ENCODE measurements at regions not wholly inside any gene's neighbourhood (a gene's known extent, or its start where the extent isn't known, plus 50 kb on each side); places are given as distances from the start of the nearest gene placed in this dataset.

- no peak for TF ChIP-seq REST (IDR thresholded peaks at IDR 0.05; ENCODE audit: low read depth, low read length)
- no peak for TF ChIP-seq SMC3 (IDR thresholded peaks at IDR 0.05; ENCODE audit: low read depth, low read length)
- no peak for TF ChIP-seq GABPA (IDR thresholded peaks at IDR 0.05; ENCODE audit: low read depth)
- TF ChIP-seq, protein P1, sequence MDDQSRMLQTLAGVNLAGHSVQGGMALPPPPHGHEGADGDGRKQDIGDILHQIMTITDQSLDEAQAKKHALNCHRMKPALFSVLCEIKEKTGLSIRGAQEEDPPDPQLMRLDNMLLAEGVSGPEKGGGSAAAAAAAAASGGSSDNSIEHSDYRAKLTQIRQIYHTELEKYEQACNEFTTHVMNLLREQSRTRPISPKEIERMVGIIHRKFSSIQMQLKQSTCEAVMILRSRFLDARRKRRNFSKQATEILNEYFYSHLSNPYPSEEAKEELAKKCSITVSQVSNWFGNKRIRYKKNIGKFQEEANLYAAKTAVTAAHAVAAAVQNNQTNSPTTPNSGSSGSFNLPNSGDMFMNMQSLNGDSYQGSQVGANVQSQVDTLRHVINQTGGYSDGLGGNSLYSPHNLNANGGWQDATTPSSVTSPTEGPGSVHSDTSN (IDR thresholded peaks at IDR 0.05): no peak
- TF ChIP-seq RXRA (IDR thresholded peaks at IDR 0.05; ENCODE audit: borderline replicate concordance, low read depth): no peak
- TF ChIP-seq, protein P2, sequence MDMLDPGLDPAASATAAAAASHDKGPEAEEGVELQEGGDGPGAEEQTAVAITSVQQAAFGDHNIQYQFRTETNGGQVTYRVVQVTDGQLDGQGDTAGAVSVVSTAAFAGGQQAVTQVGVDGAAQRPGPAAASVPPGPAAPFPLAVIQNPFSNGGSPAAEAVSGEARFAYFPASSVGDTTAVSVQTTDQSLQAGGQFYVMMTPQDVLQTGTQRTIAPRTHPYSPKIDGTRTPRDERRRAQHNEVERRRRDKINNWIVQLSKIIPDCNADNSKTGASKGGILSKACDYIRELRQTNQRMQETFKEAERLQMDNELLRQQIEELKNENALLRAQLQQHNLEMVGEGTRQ (IDR thresholded peaks at IDR 0.05; ENCODE audit: borderline replicate concordance, low read depth, low read length): no peak
These were observed 306.7 kb downstream of the RNF144B start (continued) for GRCh38 chr6:18693881-18694280.

- Histone ChIP-seq H3K4me1 (ENCODE audit: control insufficient read depth in 1 of 2, insufficient read depth in 2 of 2, low read depth in 1 of 2, low read length in 1 of 2) (no peaks in the 10 kb centered on the region), H3K9ac (no peak overlapping the region), H4K20me1 (ENCODE audit: insufficient read depth) (no peaks in the 10 kb centered on the region), H3K79me2 (ENCODE audit: insufficient read depth) (no peaks in the 10 kb centered on the region), H3K4me3 (ENCODE audit: low read depth in 2 of 2, low read length in 1 of 2) (no peak overlapping the region), H3K9me3 (no peaks in the 10 kb centered on the region), H3K9me2 (no peaks in the 10 kb centered on the region), H3K4me2 (no peak overlapping the region), H3K27me3 (ENCODE audit: insufficient read depth) (no peaks in the 10 kb centered on the region), H3K27ac (ENCODE audit: low read depth in 2 of 2, low read length in 1 of 2) (no peak overlapping the region), H3F3A (replicated peaks; ENCODE audit: insufficient read depth) (no peaks in the 10 kb centered on the region), H2AFZ (ENCODE audit: low read depth) (no peak overlapping the region), H3K36me3 (replicated peaks in 1 of 2; ENCODE audit: control insufficient read depth in 1 of 2, insufficient read depth in 2 of 2, low read length in 1 of 2) (no peaks in the 10 kb centered on the region)
- no peak for DNase-seq
- WGBS (ENCODE audit: low lambda C conversion rate): 5% methylated on average over 3 of the region's 3 CpGs
- CTCF ChIA-PET: no interaction called here
- TF ChIP-seq RCOR1 (IDR thresholded peaks at IDR 0.05; ENCODE audit: low read length): no peak
- TF ChIP-seq, protein P1 (IDR thresholded peaks at IDR 0.05): no peak
- TF ChIP-seq NFIC (IDR thresholded peaks at IDR 0.05; ENCODE audit: borderline replicate concordance): no peak
- no peak for TF ChIP-seq MXI1 (IDR thresholded peaks at IDR 0.05; ENCODE audit: low read depth, low read length)
- no peak for TF ChIP-seq REST (IDR thresholded peaks at IDR 0.05; ENCODE audit: low read depth, low read length)
- TF ChIP-seq ELF1 (IDR thresholded peaks at IDR 0.05): no peak
- no peak for TF ChIP-seq JUND (IDR thresholded peaks at IDR 0.05)
- no peak for TF ChIP-seq CHD2 (IDR thresholded peaks at IDR 0.05; ENCODE audit: low read length, partially characterized antibody)
- no peak for TF ChIP-seq RAD21 (IDR thresholded peaks at IDR 0.05; ENCODE audit: low read length)
- TF ChIP-seq, protein P3, sequence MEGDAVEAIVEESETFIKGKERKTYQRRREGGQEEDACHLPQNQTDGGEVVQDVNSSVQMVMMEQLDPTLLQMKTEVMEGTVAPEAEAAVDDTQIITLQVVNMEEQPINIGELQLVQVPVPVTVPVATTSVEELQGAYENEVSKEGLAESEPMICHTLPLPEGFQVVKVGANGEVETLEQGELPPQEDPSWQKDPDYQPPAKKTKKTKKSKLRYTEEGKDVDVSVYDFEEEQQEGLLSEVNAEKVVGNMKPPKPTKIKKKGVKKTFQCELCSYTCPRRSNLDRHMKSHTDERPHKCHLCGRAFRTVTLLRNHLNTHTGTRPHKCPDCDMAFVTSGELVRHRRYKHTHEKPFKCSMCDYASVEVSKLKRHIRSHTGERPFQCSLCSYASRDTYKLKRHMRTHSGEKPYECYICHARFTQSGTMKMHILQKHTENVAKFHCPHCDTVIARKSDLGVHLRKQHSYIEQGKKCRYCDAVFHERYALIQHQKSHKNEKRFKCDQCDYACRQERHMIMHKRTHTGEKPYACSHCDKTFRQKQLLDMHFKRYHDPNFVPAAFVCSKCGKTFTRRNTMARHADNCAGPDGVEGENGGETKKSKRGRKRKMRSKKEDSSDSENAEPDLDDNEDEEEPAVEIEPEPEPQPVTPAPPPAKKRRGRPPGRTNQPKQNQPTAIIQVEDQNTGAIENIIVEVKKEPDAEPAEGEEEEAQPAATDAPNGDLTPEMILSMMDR (IDR thresholded peaks at IDR 0.05): no peak
- TF ChIP-seq RFX5 (IDR thresholded peaks at IDR 0.05; ENCODE audit: low read length): no peak
- TF ChIP-seq MAX (IDR thresholded peaks at IDR 0.05; ENCODE audit: low read depth): no peak
- POLR2A ChIA-PET: no interaction called here
These were observed 316.4 kb downstream of the RNF144B start for GRCh38 chr6:18703546-18703945.
